SU-DHL-6 (cell line): ENCODE measurements at regions not wholly inside any gene's neighbourhood (a gene's known extent, or its start where the extent isn't known, plus 50 kb on each side); places are given as distances from the start of the nearest gene placed in this dataset.

Source experiments
- H2AFZ ChIP-seq: fragments of 200-600 bp; sonication (generic); 2 replicates; pipeline ENCODE4 v1.6.1; 2014; ENCODE audit warnings: low read depth, mild to moderate bottlenecking, moderate library complexity, mixed read lengths, antibody characterized with exemption, low read length; ENCODE audit not compliant: severe bottlenecking
- H3F3A ChIP-seq: fragments of 200-600 bp; shearing (Covaris generic); 2 replicates; pipeline ENCODE4 v1.6.0; 2016; ENCODE audit warnings: antibody characterized with exemption, mild to moderate bottlenecking; ENCODE audit not compliant: insufficient read depth
- H3K27ac ChIP-seq: fragments of 200-600 bp; sonication (generic); 2 replicates; pipeline ENCODE4 v1.5.1; 2016; ENCODE audit warnings: low read depth, mild to moderate bottlenecking, low read length, moderate library complexity, mixed read lengths
- H3K27me3 ChIP-seq: fragments of 200-600 bp; sonication (generic), shearing (Covaris generic); 2 replicates; pipeline ENCODE4 v1.6.0; 2014; ENCODE audit warnings: mild to moderate bottlenecking, low read length
- H3K36me3 ChIP-seq: fragments of 200-600 bp; sonication (generic); 2 replicates; pipeline ENCODE4 v1.6.1; 2014; ENCODE audit warnings: mild to moderate bottlenecking, low read length, mixed read lengths
- H3K4me2 ChIP-seq: fragments of 300-600, 200-600 bp; shearing (Covaris generic), sonication (generic); 2 replicates; pipeline ENCODE4 v1.6.0; 2014; ENCODE audit warnings: low read length, low read depth, mild to moderate bottlenecking; ENCODE audit not compliant: poor library complexity, severe bottlenecking
- H3K4me3 ChIP-seq: fragments of 200-600 bp; sonication (generic); 2 replicates; pipeline ENCODE4 v1.5.1; 2014; ENCODE audit warnings: antibody characterized with exemption, low read length, mild to moderate bottlenecking, mixed read lengths; ENCODE audit not compliant: insufficient read depth, poor library complexity, severe bottlenecking
- H3K79me2 ChIP-seq: fragments of 200-600 bp; sonication (generic); 2 replicates; pipeline ENCODE4 v1.6.1; 2014; ENCODE audit warnings: mild to moderate bottlenecking, low read length, moderate library complexity; ENCODE audit not compliant: insufficient read depth
- H3K9ac ChIP-seq: fragments of 200-600 bp; sonication (generic); 2 replicates; pipeline ENCODE4 v1.7.0; 2014; ENCODE audit warnings: mild to moderate bottlenecking, low read length
- H3K9me2 ChIP-seq: fragments of 200-600 bp; sonication (generic); replicated peaks from 2 replicates; pipeline ENCODE4 v1.6.1; 2014; ENCODE audit warnings: low read length; ENCODE audit not compliant: insufficient read depth
- H3K9me3 ChIP-seq: fragments of 200-600 bp; sonication (generic); 2 replicates; pipeline ENCODE4 v1.6.1; 2014; ENCODE audit warnings: low read length, mixed read lengths; ENCODE audit not compliant: insufficient read depth
- H4K20me1 ChIP-seq: fragments of 200-600 bp; sonication (generic); 2 replicates; pipeline ENCODE4 v1.6.1; 2014; ENCODE audit warnings: low read depth, mild to moderate bottlenecking, antibody characterized with exemption, low read length, moderate library complexity, mixed read lengths
- CTCF ChIP-seq: fragments of 200-600 bp; sonication (generic); IDR thresholded peaks from one replicate; pipeline ENCODE4 v1.5.1; 2017; ENCODE audit warnings: antibody characterized with exemption, mild to moderate bottlenecking, low read length, moderate library complexity; ENCODE audit not compliant: insufficient read depth, poor library complexity, severe bottlenecking
- EZH2phosphoT487 ChIP-seq: fragments of 200-600 bp; sonication (generic), shearing (Covaris generic); conservative IDR thresholded peaks from 2 replicates; pipeline ENCODE4 v1.6.1; 2018; ENCODE audit warnings: mild to moderate bottlenecking, antibody characterized with exemption, low read length, moderate library complexity, mixed read lengths

- no peak overlapping the region for H3K4me2 ChIP-seq
- no peaks in the 10 kb centered on the region for H3F3A ChIP-seq
- H3K9ac ChIP-seq: no peak overlapping the region
- H3K9me3 ChIP-seq: no peaks in the 10 kb centered on the region
- H3K27me3 ChIP-seq: no peaks in the 10 kb centered on the region
- no peak overlapping the region for H3K4me3 ChIP-seq
- H4K20me1 ChIP-seq: no peaks in the 10 kb centered on the region
- H3K9me2 ChIP-seq: no peaks in the 10 kb centered on the region
- TF ChIP-seq EZH2phosphoT487: no peak
- no peak for TF ChIP-seq CTCF
- no peak overlapping the region for H2AFZ ChIP-seq
- H3K79me2 ChIP-seq: no peaks in the 10 kb centered on the region
- H3K36me3 ChIP-seq: no peaks in the 10 kb centered on the region
- H3K27ac ChIP-seq: no peak overlapping the region
Observed at GRCh38 chr10:78570633-78571235, 498.0 kb upstream of the ZMIZ1 start.

GRCh38 chr10:78571286-78571685 lies 497.5 kb upstream of the ZMIZ1 start:
- no peaks in the 10 kb centered on the region for H3K79me2 ChIP-seq
- no peak overlapping the region for H3K4me2 ChIP-seq
- H3K9me3 ChIP-seq: no peaks in the 10 kb centered on the region
- H3K36me3 ChIP-seq: no peaks in the 10 kb centered on the region
- no peak overlapping the region for H3K27ac ChIP-seq
- H3K9me2 ChIP-seq: no peaks in the 10 kb centered on the region
- no peak overlapping the region for H3K9ac ChIP-seq
- H2AFZ ChIP-seq: no peak overlapping the region
- TF ChIP-seq CTCF (no peak), EZH2phosphoT487 (no peak)
- no peak overlapping the region for H3K4me3 ChIP-seq
- H3F3A ChIP-seq: no peaks in the 10 kb centered on the region
- H4K20me1 ChIP-seq: no peaks in the 10 kb centered on the region
- no peaks in the 10 kb centered on the region for H3K27me3 ChIP-seq

- Histone ChIP-seq H3K9ac (no peak overlapping the region), H3K9me2 (no peaks in the 10 kb centered on the region), H3K36me3 (no peaks in the 10 kb centered on the region), H3K4me2 (no peak overlapping the region), H3K4me3 (no peak overlapping the region), H3F3A (no peaks in the 10 kb centered on the region), H3K79me2 (no peaks in the 10 kb centered on the region), H4K20me1 (no peaks in the 10 kb centered on the region), H3K27me3 (no peaks in the 10 kb centered on the region), H3K9me3 (no peaks in the 10 kb centered on the region), H3K27ac (no peak overlapping the region), H2AFZ (no peak overlapping the region)
- TF ChIP-seq CTCF: no peak
- no peak for TF ChIP-seq EZH2phosphoT487
Observed at GRCh38 chr10:78571891-78572290, 496.9 kb upstream of the ZMIZ1 start.
